ENCODE measurements at regions not wholly inside any gene's neighbourhood (a gene's known extent, or its start where the extent isn't known, plus 50 kb on each side); places are given as distances from the start of the nearest gene placed in this dataset.
"Not testable (repeated sequence)": the region's sequence is repeated elsewhere in the genome, so short reads cannot be mapped to it uniquely, and the experiment has no call there.

DNA sequence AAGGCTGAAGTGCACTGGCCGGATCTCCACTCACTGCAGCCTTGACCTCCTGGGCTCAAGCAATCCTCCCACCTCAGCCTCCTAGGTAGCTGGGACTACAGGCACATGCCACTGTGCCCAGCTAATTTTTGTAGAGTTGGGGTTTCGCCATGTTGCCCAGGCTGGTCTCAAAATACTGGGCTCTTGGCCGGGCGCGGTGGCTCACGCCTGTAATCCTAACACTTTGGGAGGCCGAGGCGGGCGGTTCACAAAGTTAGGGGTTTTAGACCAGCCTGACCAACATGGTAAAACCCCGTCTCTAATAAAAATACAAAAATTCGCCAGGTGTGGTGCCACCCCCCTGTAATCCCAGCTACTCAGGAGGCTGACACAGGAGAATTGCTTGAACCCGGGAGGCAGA, 210.2 kb upstream of the ANKRD50 start:
- DNase-seq (ENCODE audit: extremely low read depth in 1 of 4, low spot score in 3 of 4); H4K20me1 ChIP-seq (replicated peaks; ENCODE audit: control insufficient read depth, insufficient read depth, low read length); H3K79me2 ChIP-seq (ENCODE audit: control insufficient read depth, insufficient read depth, low read length); H3K4me3 ChIP-seq; in situ Hi-C loops (cut with MboI); CTCF ChIA-PET (ENCODE audit: low intra/inter-chr PET ratio); FAIRE-seq; H3K4me2 ChIP-seq (ENCODE audit: insufficient read depth, low read length); H3K36me3 ChIP-seq (ENCODE audit: control insufficient read depth, insufficient read depth, low read length); ATAC-seq; H3K4me1 ChIP-seq (replicated peaks in 1 of 2; ENCODE audit: control insufficient read depth in 2 of 2, insufficient read depth in 2 of 2, low read length in 2 of 2); H3K27me3 ChIP-seq (ENCODE audit: control insufficient read depth in 2 of 2, insufficient read depth in 2 of 2, low read length in 2 of 2); BruUV-seq (replicated peaks); H3K27ac ChIP-seq (ENCODE audit: extremely low read depth, low read depth, low read length); POLR2A ChIA-PET; H3K9me1 ChIP-seq (ENCODE audit: control insufficient read depth, insufficient read depth, low read length); intact Hi-C loops (cut with micrococcal nuclease); H3K9me3 ChIP-seq (replicated peaks; ENCODE audit: control insufficient read depth, insufficient read depth, low read depth, low read length); H3K9ac ChIP-seq (ENCODE audit: insufficient read depth in 1 of 2, low read depth in 2 of 2, low read length in 2 of 2); H2AFZ ChIP-seq (ENCODE audit: low read depth, low read length): not testable (repeated sequence)
- whole genome bisulfite sequencing (ENCODE audit: insufficient coverage, low coverage, missing lambda C conversion rate), result 2% methylated on average over 12 of the region's 12 CpGs

DNA sequence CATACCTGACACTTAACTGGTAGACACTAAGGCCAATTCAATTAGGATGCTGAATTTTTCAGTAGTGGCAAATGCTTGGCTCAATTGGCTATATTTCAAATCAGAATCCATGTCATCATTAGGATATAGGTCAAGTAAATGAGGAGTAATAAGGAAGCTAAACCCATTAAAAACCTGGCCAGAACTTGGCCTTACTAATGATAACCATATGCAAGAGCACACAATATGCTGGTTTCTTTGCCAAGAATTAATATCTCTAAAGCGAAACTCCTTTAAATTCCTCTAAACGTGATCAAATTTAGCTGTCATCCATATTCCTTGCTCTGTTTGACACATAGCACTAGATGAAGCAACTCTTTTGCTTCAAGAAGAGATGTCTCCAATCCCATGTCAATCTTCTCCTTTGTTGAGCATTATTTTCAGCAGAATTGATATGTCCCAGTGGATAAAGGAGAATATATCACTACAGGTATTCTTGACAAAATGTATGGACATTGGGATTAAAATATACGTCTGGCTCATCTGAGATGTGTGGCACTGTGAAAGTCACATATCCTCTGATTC, 206.1 kb upstream of the ANKRD50 start:
- H3K9me1 ChIP-seq (ENCODE audit: control insufficient read depth, insufficient read depth, low read length), result no peaks in the 10 kb centered on the region
- no peaks in the 10 kb centered on the region for H3K27me3 ChIP-seq (ENCODE audit: control insufficient read depth in 2 of 2, insufficient read depth in 2 of 2, low read length in 2 of 2)
- POLR2A ChIA-PET, result no interaction called here
- H3K4me2 ChIP-seq (ENCODE audit: insufficient read depth, low read length), result no peak overlapping the region
- DNase-seq (ENCODE audit: extremely low read depth in 1 of 4, low spot score in 3 of 4) (no peak), FAIRE-seq (no peak), ATAC-seq (no peak)
- no TSS peak for BruUV-seq (replicated peaks)
- no peaks in the 10 kb centered on the region for H3K79me2 ChIP-seq (ENCODE audit: control insufficient read depth, insufficient read depth, low read length)
- H3K4me1 ChIP-seq (replicated peaks in 1 of 2; ENCODE audit: control insufficient read depth in 2 of 2, insufficient read depth in 2 of 2, low read length in 2 of 2), result no peaks in the 10 kb centered on the region
- H4K20me1 ChIP-seq (replicated peaks; ENCODE audit: control insufficient read depth, insufficient read depth, low read length), result no peaks in the 10 kb centered on the region
- in situ Hi-C loops (cut with MboI) (no loop called here), intact Hi-C loops (cut with micrococcal nuclease) (no loop called here)
- no peak overlapping the region for H2AFZ ChIP-seq (ENCODE audit: low read depth, low read length)
- no peaks in the 10 kb centered on the region for H3K9me3 ChIP-seq (replicated peaks; ENCODE audit: control insufficient read depth, insufficient read depth, low read depth, low read length)
- 0% methylated on average over 3 of the region's 3 CpGs for WGBS (ENCODE audit: insufficient coverage, low coverage, missing lambda C conversion rate)
- CTCF ChIA-PET (ENCODE audit: low intra/inter-chr PET ratio), result no interaction called here
- H3K27ac ChIP-seq (ENCODE audit: extremely low read depth, low read depth, low read length), result no peak overlapping the region
- H3K36me3 ChIP-seq (ENCODE audit: control insufficient read depth, insufficient read depth, low read length), result no peaks in the 10 kb centered on the region
- no peak overlapping the region for H3K9ac ChIP-seq (ENCODE audit: insufficient read depth in 1 of 2, low read depth in 2 of 2, low read length in 2 of 2)
- no peak overlapping the region for H3K4me3 ChIP-seq
- TF ChIP-seq ZNF780A (CRISPR knock-in tag; IDR thresholded peaks at IDR 0.05) (no peak), JUND (IDR thresholded peaks at IDR 0.05; ENCODE audit: borderline replicate concordance, low read depth, low read length) (no peak), JUND (tag; IDR thresholded peaks at IDR 0.05; ENCODE audit: borderline replicate concordance, low read depth, low read length) (no peak), SRF (CRISPR knock-in tag; IDR thresholded peaks at IDR 0.05) (no peak), GABPA (tag; conservative IDR thresholded peaks at IDR 0.05; ENCODE audit: low read depth) (no peak), ZC3H4 (CRISPR knock-in tag; IDR thresholded peaks at IDR 0.05; ENCODE audit: borderline replicate concordance) (no peak), RAD21 (CRISPR knock-in tag; conservative IDR thresholded peaks at IDR 0.05 in 1 of 2, IDR thresholded peaks at IDR 0.05 in 1 of 2) (no peak), NR2F6 (CRISPR knock-in tag; IDR thresholded peaks at IDR 0.05) (no peak), ESRRA (IDR thresholded peaks at IDR 0.05; ENCODE audit: borderline replicate concordance, low read depth) (no peak)
- TF ChIP-seq, protein P1, sequence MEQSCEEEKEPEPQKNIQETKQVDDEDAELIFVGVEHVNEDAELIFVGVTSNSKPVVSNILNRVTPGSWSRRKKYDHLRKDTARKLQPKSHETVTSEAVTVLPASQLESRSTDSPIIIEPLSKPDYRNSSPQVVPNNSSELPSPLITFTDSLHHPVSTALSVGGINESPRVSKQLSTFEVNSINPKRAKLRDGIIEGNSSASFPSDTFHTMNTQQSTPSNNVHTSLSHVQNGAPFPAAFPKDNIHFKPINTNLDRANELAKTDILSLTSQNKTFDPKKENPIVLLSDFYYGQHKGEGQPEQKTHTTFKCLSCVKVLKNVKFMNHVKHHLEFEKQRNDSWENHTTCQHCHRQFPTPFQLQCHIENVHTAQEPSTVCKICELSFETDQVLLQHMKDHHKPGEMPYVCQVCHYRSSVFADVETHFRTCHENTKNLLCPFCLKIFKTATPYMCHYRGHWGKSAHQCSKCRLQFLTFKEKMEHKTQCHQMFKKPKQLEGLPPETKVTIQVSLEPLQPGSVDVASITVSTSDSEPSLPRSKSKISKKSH (CRISPR knock-in tag; IDR thresholded peaks at IDR 0.05), result no peak
- TF ChIP-seq, protein P2, sequence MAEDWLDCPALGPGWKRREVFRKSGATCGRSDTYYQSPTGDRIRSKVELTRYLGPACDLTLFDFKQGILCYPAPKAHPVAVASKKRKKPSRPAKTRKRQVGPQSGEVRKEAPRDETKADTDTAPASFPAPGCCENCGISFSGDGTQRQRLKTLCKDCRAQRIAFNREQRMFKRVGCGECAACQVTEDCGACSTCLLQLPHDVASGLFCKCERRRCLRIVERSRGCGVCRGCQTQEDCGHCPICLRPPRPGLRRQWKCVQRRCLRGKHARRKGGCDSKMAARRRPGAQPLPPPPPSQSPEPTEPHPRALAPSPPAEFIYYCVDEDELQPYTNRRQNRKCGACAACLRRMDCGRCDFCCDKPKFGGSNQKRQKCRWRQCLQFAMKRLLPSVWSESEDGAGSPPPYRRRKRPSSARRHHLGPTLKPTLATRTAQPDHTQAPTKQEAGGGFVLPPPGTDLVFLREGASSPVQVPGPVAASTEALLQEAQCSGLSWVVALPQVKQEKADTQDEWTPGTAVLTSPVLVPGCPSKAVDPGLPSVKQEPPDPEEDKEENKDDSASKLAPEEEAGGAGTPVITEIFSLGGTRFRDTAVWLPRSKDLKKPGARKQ (CRISPR knock-in tag; IDR thresholded peaks at IDR 0.05), result no peak
